ENCODE measurements at regions not wholly inside any gene's neighbourhood (a gene's known extent, or its start where the extent isn't known, plus 50 kb on each side); places are given as distances from the start of the nearest gene placed in this dataset.

DNA sequence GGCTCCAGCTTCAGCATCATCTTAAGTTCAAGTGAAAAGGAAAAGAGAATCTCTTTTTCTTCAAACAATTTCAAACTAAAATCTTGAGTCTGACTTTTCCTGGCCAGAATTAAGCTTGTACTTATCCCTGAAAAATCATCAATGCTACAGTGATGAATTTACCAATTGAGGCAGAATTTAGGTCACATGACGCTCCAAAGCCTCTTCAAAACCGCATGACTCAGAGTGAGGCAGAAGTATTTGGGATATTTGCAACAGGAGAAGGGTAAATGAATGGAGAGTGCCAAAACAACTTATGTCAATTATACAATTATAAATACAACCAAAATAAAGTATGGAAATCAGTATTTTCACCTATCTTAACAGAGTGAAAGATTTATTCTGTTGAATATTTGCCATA lies 515.5 kb downstream of the COL12A1 start:
- in situ Hi-C loops (cut with MboI; ENCODE audit: low sequenced_read_pairs in 4 of 4) (no loop called here), intact Hi-C loops (cut with DNase I; ENCODE audit: low total_unique reads) (no loop called here)
- ATAC-seq (no peak), DNase-seq (no peak)
- Histone ChIP-seq H3K27me3 (no peaks in the 10 kb centered on the region), H3K9me3 (no peaks in the 10 kb centered on the region), H3K27ac (no peak overlapping the region), H3K4me1 (no peaks in the 10 kb centered on the region), H3K36me3 (no peaks in the 10 kb centered on the region), H3K4me3 (no peak overlapping the region)
- TF ChIP-seq, protein P1, sequence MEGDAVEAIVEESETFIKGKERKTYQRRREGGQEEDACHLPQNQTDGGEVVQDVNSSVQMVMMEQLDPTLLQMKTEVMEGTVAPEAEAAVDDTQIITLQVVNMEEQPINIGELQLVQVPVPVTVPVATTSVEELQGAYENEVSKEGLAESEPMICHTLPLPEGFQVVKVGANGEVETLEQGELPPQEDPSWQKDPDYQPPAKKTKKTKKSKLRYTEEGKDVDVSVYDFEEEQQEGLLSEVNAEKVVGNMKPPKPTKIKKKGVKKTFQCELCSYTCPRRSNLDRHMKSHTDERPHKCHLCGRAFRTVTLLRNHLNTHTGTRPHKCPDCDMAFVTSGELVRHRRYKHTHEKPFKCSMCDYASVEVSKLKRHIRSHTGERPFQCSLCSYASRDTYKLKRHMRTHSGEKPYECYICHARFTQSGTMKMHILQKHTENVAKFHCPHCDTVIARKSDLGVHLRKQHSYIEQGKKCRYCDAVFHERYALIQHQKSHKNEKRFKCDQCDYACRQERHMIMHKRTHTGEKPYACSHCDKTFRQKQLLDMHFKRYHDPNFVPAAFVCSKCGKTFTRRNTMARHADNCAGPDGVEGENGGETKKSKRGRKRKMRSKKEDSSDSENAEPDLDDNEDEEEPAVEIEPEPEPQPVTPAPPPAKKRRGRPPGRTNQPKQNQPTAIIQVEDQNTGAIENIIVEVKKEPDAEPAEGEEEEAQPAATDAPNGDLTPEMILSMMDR (IDR thresholded peaks at IDR 0.05 in 4 of 5, conservative IDR thresholded peaks at IDR 0.05 in 1 of 5): no peak
- no peak for TF ChIP-seq POLR2A (IDR thresholded peaks at IDR 0.05)

DNA sequence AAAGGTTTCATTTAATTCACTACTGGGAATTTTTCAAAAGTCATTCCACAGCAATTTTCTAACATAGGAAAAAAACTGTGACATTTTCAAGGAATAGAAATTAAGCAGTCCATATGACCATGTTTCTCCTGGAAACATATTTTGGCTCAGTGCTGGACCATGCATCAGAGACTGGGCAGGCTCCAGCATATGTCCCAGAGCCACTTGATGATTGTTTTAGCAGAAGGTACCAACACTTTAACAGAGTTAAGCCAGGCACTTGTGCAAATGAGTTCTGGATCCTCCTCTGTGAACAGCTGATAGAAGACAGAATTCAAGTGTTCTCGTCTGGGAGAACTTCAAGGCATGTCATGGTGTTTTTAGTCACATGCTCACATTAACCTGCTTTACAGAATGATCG lies 516.3 kb downstream of the COL12A1 start:
- DNase-seq (no peak), ATAC-seq (no peak)
- Histone ChIP-seq H3K27ac (no peak overlapping the region), H3K27me3 (no peaks in the 10 kb centered on the region), H3K9me3 (no peaks in the 10 kb centered on the region), H3K4me1 (no peaks in the 10 kb centered on the region), H3K36me3 (no peaks in the 10 kb centered on the region), H3K4me3 (no peak overlapping the region)
- in situ Hi-C loops (cut with MboI; ENCODE audit: low sequenced_read_pairs in 4 of 4) (no loop called here), intact Hi-C loops (cut with DNase I; ENCODE audit: low total_unique reads) (no loop called here)
- no peak for TF ChIP-seq POLR2A (IDR thresholded peaks at IDR 0.05)
- TF ChIP-seq, protein P1 (IDR thresholded peaks at IDR 0.05 in 4 of 5, conservative IDR thresholded peaks at IDR 0.05 in 1 of 5): no peak

DNA sequence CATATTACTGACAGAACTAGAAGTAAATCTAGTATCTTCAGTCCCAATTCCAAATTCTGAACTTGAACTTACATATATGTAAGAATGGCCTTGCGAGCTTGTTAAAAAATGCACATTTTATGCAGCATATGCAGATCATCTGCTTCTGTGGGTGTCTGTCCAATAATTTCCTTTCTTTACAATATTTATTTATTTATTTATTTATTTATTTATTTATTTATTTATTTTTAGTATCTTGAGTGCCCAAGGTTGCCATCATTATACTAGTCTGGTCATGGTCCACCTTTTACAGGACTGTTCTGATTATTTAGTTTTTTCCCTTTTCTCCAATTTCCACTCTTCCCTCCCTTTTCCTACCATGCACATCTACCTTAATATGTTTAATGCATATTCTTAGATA lies 528.4 kb downstream of the COL12A1 start:
- Histone ChIP-seq H3K4me1 (no peaks in the 10 kb centered on the region), H3K9me3 (no peaks in the 10 kb centered on the region), H3K4me3 (no peak overlapping the region), H3K27me3 (no peaks in the 10 kb centered on the region), H3K36me3 (no peaks in the 10 kb centered on the region), H3K27ac (no peak overlapping the region)
- ATAC-seq (no peak), DNase-seq (no peak)
- in situ Hi-C loops (cut with MboI; ENCODE audit: low sequenced_read_pairs in 4 of 4): no loop called here
- TF ChIP-seq, protein P1 (IDR thresholded peaks at IDR 0.05 in 4 of 5, conservative IDR thresholded peaks at IDR 0.05 in 1 of 5): no peak
- TF ChIP-seq POLR2A (IDR thresholded peaks at IDR 0.05): no peak
- intact Hi-C loops (cut with DNase I; ENCODE audit: low total_unique reads): no loop called here

DNA sequence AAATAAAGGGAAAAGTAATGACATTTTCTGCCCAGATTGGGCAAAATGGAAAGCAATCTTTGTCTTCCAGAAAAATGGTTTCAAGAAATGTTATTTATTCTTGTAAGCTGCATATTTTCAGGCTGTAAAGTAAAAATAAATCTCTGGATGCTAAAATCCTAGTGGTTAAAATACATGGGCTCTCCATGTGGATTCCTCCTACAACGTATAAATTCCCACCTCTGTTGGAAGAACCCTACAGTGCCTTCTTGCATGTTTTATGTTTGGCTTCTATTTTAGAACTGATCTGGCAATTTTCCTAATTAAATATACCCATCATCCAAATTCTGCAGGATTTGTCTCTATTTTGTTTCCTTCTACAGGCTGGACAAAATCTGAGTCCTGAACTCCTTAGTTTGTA lies 528.9 kb downstream of the COL12A1 start:
- no peaks in the 10 kb centered on the region for H3K9me3 ChIP-seq
- intact Hi-C loops (cut with DNase I; ENCODE audit: low total_unique reads) (no loop called here), in situ Hi-C loops (cut with MboI; ENCODE audit: low sequenced_read_pairs in 4 of 4) (no loop called here)
- H3K27ac ChIP-seq: no peak overlapping the region
- DNase-seq: no peak
- ATAC-seq: no peak
- H3K27me3 ChIP-seq: no peaks in the 10 kb centered on the region
- no peak for TF ChIP-seq POLR2A (IDR thresholded peaks at IDR 0.05)
- TF ChIP-seq, protein P1 (IDR thresholded peaks at IDR 0.05 in 4 of 5, conservative IDR thresholded peaks at IDR 0.05 in 1 of 5): no peak
- H3K36me3 ChIP-seq: no peaks in the 10 kb centered on the region
- no peak overlapping the region for H3K4me3 ChIP-seq
- H3K4me1 ChIP-seq: no peaks in the 10 kb centered on the region

DNA sequence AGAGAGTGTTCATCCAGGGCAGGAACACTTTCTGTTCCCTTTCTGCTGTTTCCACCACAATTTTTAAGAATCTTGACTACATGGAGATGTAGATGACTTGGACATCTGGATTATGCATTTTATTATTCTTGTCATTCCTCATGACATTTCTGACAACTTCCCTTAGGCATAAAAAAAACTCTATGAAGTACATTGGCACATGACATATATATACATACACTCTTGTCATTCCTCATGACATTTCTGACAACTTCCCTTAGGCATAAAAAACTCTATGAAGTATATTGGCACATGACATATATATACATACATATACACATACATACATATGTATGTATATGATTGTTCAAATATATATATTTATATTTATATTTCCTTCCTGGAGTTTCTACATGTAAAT lies 531.5 kb downstream of the COL12A1 start:
- H3K9me3 ChIP-seq: no peaks in the 10 kb centered on the region
- H3K4me1 ChIP-seq: no peaks in the 10 kb centered on the region
- no peak for ATAC-seq
- no peak overlapping the region for H3K27ac ChIP-seq
- H3K36me3 ChIP-seq: no peaks in the 10 kb centered on the region
- TF ChIP-seq, protein P1 (IDR thresholded peaks at IDR 0.05 in 4 of 5, conservative IDR thresholded peaks at IDR 0.05 in 1 of 5): no peak
- no peak for TF ChIP-seq POLR2A (IDR thresholded peaks at IDR 0.05)
- intact Hi-C loops (cut with DNase I; ENCODE audit: low total_unique reads) (no loop called here), in situ Hi-C loops (cut with MboI; ENCODE audit: low sequenced_read_pairs in 4 of 4) (no loop called here)
- H3K27me3 ChIP-seq: no peaks in the 10 kb centered on the region
- DNase-seq: no peak
- H3K4me3 ChIP-seq: no peak overlapping the region
